VCaP (cell line): ENCODE measurements at regions not wholly inside any gene's neighbourhood (a gene's known extent, or its start where the extent isn't known, plus 50 kb on each side); places are given as distances from the start of the nearest gene placed in this dataset.
"Not testable (repeated sequence)": the region's sequence is repeated elsewhere in the genome, so short reads cannot be mapped to it uniquely, and the experiment has no call there.

Experiments used
- H3K27ac ChIP-seq: fragments of 450-650 bp; 2 replicates; pipeline ENCODE4 v1.5.1; 2017
- CTCF ChIP-seq: fragments of 450-650 bp; conservative IDR thresholded peaks from 2 replicates; pipeline ENCODE4 v1.5.1; 2017; ENCODE audit warnings: mild to moderate bottlenecking, moderate library complexity

DNA sequence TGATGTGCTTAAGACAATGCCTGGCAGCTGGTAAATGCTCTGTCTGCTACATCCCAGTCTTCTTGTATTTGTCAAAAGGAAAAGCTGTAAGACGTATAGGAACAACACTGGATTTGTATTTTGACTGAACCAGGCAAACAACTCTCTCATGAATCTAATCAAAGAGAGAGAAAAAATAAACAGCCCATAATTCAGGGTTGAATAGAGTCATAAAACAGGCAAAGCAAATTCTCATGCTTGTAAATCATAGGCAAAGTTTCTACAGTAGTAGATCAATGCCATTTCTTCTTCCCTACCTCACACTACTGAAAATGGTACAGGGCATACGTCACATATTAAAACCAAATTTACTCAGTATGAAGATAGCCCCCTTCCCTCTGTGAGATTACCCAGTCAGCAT is 166.3 kb downstream of the SKIDA1 start:
- no peak for TF ChIP-seq CTCF
- peak overlapping the region; percentile 76 for H3K27ac ChIP-seq

DNA sequence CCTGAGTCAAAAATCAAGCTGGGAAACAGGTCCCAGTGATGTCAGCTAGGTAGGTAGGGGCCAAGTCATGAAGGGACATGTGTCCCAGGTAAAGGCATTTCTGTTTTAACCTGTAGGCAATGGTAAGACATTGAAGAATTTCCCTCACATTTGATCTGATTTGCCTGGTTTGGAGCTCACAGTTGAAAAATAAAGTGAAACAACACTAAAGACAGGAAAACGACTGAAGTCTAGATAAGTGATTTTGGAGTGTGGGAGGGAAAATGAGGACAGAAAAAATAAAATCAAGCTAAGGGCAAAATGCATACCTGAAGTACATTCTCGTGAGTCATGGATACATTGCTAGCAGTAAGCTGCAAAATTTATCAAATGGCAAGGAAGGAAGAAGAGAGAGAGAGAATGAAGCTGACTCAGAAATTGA is 169.9 kb downstream of the SKIDA1 start:
- no peak overlapping the region for H3K27ac ChIP-seq
- TF ChIP-seq CTCF: no peak

GRCh38 chr10:21352886-21353285 is 172.6 kb downstream of the SKIDA1 start:
- no peak for TF ChIP-seq CTCF
- H3K27ac ChIP-seq: peak overlapping the region; percentile 7; the same call in 1 of the 2 replicates

GRCh38 chr10:21351594-21351993 is 173.9 kb downstream of the SKIDA1 start:
- H3K27ac ChIP-seq: peak overlapping the region; percentile 62

DNA sequence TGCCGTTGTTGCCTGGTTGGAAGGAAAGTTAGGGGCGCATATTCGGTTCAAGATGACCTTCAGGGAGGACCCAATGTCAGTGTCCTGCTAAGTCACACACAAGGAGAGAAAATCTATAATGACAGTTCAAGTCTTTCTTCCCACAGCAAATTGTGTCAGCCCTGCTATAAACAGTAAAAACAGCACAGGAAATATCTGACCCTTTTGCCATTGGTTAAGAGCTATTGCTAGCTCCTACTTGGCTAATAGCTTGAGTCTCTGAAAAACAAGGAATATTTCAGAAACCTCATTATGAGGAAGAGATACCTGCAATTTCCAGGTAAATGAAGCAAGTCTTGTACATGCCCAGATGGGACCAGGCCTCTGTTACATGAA is 175.6 kb downstream of the SKIDA1 start:
- TF ChIP-seq CTCF: no peak
- H3K27ac ChIP-seq: peak overlapping the region; percentile 62

DNA sequence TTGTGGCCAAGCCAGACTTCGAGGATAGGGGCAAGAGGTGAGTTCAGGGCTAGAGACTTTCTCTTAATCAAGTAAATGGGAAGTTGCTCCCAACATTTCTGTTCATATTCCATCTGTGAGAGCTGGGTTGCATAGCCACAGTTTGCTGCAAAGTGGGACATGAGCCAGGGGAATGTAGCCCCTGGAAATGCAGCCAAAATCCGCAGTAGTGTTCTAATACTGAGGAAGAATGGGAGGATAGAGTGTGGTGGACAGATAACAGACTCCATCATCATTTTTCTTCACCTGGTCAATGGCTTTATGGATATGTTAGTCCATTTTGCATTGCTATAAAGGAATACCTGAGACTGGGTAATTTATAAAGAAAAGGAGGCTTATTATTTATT is 177.7 kb downstream of the SKIDA1 start:
- no peak overlapping the region for H3K27ac ChIP-seq
- TF ChIP-seq CTCF: no peak

DNA sequence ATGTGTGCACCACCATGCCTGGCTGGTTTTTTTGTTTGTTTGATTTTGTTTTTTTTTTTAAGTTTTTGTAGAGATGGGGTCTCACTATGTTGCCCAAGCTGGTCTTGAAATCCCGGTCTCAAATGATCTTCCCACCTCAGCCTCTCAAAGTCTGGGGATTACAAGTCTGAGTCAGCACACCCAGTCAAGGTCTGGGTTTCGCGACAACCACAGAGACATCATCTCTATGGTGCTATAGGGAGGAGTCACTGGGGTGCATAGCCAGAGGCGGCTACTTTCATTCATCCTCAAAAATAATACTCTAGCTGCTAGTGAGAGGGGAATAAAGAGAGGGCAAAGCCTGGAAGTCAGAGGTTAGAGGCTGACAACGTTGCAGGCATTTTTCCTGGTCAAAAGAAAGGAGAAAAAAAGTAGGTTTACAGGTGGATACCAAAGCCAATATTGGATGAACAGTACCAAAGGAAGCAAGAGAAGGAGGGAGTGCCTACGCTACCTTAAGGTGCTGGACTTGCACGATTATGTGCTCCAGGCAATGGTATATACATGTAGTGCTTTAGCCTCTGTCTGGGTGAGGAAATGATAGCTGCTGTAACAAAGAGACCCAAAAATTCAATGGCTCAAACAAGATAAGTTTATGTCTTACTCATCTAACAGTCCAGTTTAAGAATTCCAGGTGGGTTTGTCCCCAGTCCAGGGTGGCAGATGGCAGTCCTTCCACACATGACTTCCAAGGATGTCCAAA is 178.3 kb downstream of the SKIDA1 start:
- no peak overlapping the region for H3K27ac ChIP-seq
- TF ChIP-seq CTCF: no peak

- TF ChIP-seq CTCF: no peak
- no peak overlapping the region for H3K27ac ChIP-seq
Observed at GRCh38 chr10:21343087-21343486, 182.4 kb downstream of the SKIDA1 start.

DNA sequence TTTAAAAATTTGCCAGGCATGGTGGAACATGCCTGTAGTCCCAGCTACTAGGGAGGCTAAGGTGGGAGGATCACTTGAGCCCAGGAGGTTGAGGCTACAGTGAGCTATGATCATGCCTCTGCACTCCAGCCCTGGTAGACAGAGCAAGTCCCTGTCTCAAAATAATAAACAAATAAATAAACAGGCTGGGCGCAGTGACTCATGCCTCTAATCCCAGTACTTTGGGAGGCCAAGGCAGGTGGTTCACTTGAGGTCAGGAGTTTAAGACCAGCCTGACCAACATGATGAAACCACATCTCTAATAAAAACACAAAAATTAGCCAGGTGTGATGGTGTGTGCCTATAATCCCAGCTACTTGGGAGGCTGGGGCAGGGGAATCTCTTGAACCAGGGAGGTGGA is 183.0 kb downstream of the SKIDA1 start:
- H3K27ac ChIP-seq: not testable (repeated sequence)
